Activated T-helper 17 cell treated with anti-CD3 and anti-CD28 coated beads, Interleukin-2, amount 50 U/mL, for 72 hours (primary cell): ENCODE measurements at regions not wholly inside any gene's neighbourhood (a gene's known extent, or its start where the extent isn't known, plus 50 kb on each side); places are given as distances from the start of the nearest gene placed in this dataset.
"Not testable (repeated sequence)": the region's sequence is repeated elsewhere in the genome, so short reads cannot be mapped to it uniquely, and the experiment has no call there.

Source experiments
- ATAC-seq: fragments of 150-1000 bp; cut with Tn5 transposase; replicated peaks from 2 replicates; pipeline ENCODE4 v1.10.0; 2021; ENCODE audit warnings: mild to moderate bottlenecking, moderate library complexity
- H3K27ac Mint-ChIP-seq: one replicate; pipeline ENCODE4 v1.8.0; 2022; ENCODE audit warnings: mixed read lengths
- H3K27me3 Mint-ChIP-seq: one replicate; pipeline ENCODE4 v1.8.0; 2022; ENCODE audit warnings: mixed read lengths
- H3K36me3 Mint-ChIP-seq: one replicate; pipeline ENCODE4 v1.8.0; 2022; ENCODE audit warnings: low read depth, mild to moderate bottlenecking, mixed read lengths
- H3K4me1 Mint-ChIP-seq: one replicate; pipeline ENCODE4 v1.8.0; 2022; ENCODE audit warnings: mixed read lengths
- H3K4me3 Mint-ChIP-seq: one replicate; pipeline ENCODE4 v1.8.0; 2022; ENCODE audit warnings: mild to moderate bottlenecking, mixed read lengths
- H3K9me3 Mint-ChIP-seq: one replicate; pipeline ENCODE4 v1.8.0; 2022; ENCODE audit warnings: mixed read lengths

DNA sequence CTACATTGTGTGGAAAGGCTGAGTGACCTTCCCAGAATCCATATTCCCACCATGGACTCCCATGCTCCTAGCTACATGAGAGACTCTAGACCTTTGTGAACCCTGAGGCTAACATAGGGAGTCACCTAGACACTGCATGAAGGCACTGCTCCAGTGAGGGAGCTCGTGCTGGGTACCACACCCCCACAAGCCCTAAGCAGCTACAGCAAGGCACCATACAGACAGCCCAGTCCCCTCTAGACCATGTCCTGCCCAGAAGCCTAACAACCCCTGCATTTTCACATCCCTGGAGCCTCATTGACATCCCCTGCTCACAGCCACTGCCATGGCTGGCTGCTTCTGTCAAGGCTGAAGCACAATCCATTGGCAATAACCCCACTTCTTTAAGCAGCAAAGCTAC is 176.5 kb upstream of the CTNND2 start:
- Mint-ChIP-seq H3K36me3 (no peaks in the 10 kb centered on the region), H3K4me3 (no peak overlapping the region), H3K9me3 (peaks cover 4% of the 10 kb centered on the region), H3K27me3 (no peaks in the 10 kb centered on the region), H3K4me1 (no peaks in the 10 kb centered on the region), H3K27ac (no peak overlapping the region)
- no peak for ATAC-seq

DNA sequence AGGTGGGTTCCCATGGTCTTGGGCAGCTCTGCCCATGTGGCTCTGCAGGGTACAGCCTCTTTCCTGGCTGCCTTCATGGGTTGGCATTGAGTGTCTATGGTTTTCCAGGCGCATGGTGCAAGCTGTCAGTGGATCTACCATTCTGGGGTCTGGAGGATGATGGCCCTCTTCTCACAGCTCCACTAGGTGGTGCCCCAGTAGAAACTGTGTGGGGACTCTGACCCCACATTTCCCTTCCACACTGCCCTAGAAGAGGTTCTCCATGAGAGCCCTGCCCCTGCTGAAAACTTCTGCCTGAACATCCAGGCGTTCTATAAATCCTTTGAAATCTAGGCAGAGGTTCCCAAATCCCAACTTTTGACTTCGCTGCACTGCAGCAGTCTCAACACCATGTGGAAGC is 174.0 kb upstream of the CTNND2 start:
- H3K27ac Mint-ChIP-seq, H3K4me1 Mint-ChIP-seq, H3K9me3 Mint-ChIP-seq, H3K4me3 Mint-ChIP-seq, ATAC-seq, H3K27me3 Mint-ChIP-seq, H3K36me3 Mint-ChIP-seq: not testable (repeated sequence)

DNA sequence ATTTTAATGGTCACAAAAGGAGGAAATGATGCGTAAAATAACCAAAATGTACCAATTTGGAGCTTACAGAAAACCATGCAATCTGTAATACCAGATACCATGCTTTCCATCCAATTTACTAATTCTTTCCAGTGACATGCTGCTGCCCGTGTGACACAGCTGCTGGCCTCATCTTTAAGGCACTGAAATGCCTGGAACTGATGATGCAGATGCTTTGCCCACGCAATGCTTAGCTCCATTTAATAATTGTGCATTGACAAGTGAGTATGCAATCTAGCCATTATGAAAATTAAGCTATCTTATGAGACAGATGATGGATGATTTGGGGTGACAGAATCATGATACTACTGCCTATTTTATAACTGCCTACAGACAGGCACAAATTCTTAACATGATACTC is 169.2 kb upstream of the CTNND2 start:
- no peak for ATAC-seq
- Mint-ChIP-seq H3K4me1 (no peaks in the 10 kb centered on the region), H3K9me3 (no peaks in the 10 kb centered on the region), H3K27me3 (no peaks in the 10 kb centered on the region), H3K4me3 (no peak overlapping the region), H3K27ac (no peak overlapping the region), H3K36me3 (no peaks in the 10 kb centered on the region)

DNA sequence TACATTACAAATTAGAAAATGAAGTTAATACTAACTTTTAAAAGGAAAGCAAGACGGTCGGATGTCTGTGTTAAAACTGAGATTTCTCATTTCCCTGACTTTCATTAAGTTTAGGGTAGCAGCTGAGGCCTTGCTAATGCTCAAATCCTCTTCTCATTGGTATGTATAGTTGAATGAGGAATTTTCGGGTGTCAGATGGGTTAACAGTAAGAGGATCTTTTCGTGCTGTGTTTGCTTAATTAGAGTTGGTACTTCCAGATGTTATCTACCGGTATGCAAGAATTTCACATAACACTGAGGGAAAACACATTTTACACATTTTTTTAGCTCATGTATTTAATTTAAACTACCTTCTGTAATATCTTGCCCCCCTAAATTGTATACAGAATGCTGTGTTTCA is 168.2 kb upstream of the CTNND2 start:
- peaks cover 9% of the 10 kb centered on the region for H3K9me3 Mint-ChIP-seq
- H3K4me1 Mint-ChIP-seq = no peaks in the 10 kb centered on the region
- no peak overlapping the region for H3K27ac Mint-ChIP-seq
- H3K27me3 Mint-ChIP-seq = no peaks in the 10 kb centered on the region
- H3K4me3 Mint-ChIP-seq = no peak overlapping the region
- no peaks in the 10 kb centered on the region for H3K36me3 Mint-ChIP-seq
- no peak for ATAC-seq

DNA sequence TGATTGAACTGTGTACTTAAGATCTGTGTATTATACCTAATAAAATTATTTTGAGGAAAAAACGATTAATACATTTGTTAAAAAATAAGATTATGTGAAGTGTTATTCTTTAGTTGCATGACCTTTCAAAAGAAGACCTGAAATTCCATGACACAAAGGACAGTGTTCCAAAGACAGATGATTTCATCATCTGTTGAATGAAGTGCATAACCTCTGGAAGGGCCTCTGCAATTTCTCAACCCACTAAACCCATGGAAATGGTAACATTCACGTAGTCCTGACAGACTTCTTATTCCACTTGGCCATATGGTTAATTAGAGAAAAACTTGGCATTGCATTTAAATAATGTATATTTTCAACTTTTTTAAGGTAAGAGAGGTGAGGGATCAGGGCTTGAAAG is 167.2 kb upstream of the CTNND2 start:
- Mint-ChIP-seq H3K9me3 (peaks cover 12% of the 10 kb centered on the region), H3K27me3 (no peaks in the 10 kb centered on the region), H3K4me1 (no peaks in the 10 kb centered on the region), H3K4me3 (no peak overlapping the region), H3K36me3 (no peaks in the 10 kb centered on the region), H3K27ac (no peak overlapping the region)
- ATAC-seq = no peak

DNA sequence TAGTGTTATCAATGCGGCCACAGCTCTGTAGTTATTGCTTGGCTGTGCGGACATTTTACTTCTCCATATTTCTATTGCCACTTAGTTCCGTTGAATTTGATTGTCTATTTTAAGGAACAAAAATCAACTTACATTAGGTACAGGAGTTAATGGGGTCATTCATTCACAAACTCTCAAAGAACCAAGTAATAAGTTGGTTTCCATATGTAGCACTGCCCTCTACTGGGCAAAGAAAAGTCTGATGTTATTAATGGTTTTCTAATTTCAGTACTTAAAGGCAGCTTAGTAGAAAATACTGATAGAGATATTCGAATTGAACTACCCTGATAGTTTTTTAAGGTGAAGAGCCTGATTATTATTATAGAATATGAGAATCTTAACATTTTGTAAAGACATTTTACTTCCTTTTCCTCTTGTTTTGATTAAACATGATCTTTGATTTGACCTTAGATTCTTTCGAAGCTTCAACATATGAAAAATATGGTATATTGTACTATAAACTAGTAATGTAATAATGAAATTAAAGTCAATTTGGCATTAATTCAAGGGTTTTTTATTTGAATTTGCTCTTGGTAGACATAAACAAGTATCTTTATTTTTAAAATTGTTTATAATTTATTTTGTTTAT is 119.5 kb upstream of the CTNND2 start:
- no peak for ATAC-seq
- no peaks in the 10 kb centered on the region for H3K4me1 Mint-ChIP-seq
- no peak overlapping the region for H3K4me3 Mint-ChIP-seq
- H3K27me3 Mint-ChIP-seq = no peaks in the 10 kb centered on the region
- no peaks in the 10 kb centered on the region for H3K36me3 Mint-ChIP-seq
- H3K9me3 Mint-ChIP-seq = peaks cover 6% of the 10 kb centered on the region
- H3K27ac Mint-ChIP-seq = no peak overlapping the region

DNA sequence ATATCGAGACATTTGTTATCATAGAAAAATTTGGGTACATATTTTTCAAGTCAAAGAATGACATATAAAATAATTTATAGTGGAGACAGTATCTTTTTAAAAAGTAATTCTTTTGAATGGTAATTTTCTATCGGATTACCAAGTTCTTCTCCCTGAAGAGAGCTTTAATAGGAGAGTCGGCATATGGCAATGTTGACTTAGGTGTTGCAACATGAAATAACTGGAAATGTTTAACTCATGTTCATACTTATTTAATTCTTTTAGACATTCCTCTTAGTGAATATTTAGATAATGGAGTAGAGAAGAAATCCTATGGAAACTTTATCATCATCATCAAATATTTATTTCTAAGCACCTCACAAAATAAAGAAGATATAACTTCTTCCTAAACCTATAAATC is 118.2 kb upstream of the CTNND2 start:
- no peak for ATAC-seq
- Mint-ChIP-seq H3K27ac (no peak overlapping the region), H3K36me3 (no peaks in the 10 kb centered on the region), H3K27me3 (no peaks in the 10 kb centered on the region), H3K4me3 (no peak overlapping the region), H3K9me3 (no peaks in the 10 kb centered on the region), H3K4me1 (no peaks in the 10 kb centered on the region)

DNA sequence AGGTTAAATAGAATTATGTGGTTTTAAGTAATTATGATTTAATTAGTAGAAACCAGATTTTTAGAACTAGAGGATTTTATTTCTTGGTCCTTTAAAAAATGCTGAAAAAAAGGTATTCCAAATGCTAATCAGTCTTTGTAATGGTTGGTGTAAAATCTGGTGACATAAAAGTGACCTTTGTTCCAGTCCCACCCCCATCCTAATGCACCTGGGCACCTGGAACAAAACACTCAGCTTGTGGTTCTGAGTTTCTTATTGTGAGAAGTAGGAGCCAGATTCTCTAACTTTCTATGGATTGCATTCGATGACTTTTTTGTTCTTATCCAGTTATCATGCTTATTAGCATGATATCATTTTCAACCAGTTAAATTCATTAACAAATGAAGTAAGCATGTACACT is 115.1 kb upstream of the CTNND2 start:
- H3K27ac Mint-ChIP-seq = no peak overlapping the region
- H3K36me3 Mint-ChIP-seq = no peaks in the 10 kb centered on the region
- no peaks in the 10 kb centered on the region for H3K4me1 Mint-ChIP-seq
- H3K9me3 Mint-ChIP-seq = no peaks in the 10 kb centered on the region
- H3K27me3 Mint-ChIP-seq = no peaks in the 10 kb centered on the region
- ATAC-seq = no peak
- H3K4me3 Mint-ChIP-seq = no peak overlapping the region

DNA sequence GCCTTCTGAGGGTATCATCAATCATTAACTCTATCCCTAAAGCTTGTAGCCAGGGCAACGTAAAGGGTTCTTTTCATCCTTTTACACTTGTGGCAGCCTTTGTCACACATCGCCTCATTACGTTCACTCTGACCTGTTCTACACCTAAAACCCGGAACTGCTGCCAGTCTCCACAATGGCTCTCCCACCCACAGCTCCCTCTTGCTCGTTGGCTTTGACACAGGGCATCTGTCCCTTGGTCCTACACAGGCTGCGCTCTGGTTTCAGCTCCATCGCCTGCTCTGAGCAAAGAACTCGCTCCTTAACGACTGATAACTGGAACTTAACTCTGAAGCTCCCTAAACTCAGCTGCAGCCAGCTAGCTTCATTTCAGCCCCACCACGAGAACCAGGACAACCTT is 112.8 kb upstream of the CTNND2 start:
- no peaks in the 10 kb centered on the region for H3K27me3 Mint-ChIP-seq
- peaks cover 4% of the 10 kb centered on the region for H3K9me3 Mint-ChIP-seq
- H3K36me3 Mint-ChIP-seq = no peaks in the 10 kb centered on the region
- no peak for ATAC-seq
- no peak overlapping the region for H3K27ac Mint-ChIP-seq
- H3K4me1 Mint-ChIP-seq = no peaks in the 10 kb centered on the region
- H3K4me3 Mint-ChIP-seq = no peak overlapping the region

DNA sequence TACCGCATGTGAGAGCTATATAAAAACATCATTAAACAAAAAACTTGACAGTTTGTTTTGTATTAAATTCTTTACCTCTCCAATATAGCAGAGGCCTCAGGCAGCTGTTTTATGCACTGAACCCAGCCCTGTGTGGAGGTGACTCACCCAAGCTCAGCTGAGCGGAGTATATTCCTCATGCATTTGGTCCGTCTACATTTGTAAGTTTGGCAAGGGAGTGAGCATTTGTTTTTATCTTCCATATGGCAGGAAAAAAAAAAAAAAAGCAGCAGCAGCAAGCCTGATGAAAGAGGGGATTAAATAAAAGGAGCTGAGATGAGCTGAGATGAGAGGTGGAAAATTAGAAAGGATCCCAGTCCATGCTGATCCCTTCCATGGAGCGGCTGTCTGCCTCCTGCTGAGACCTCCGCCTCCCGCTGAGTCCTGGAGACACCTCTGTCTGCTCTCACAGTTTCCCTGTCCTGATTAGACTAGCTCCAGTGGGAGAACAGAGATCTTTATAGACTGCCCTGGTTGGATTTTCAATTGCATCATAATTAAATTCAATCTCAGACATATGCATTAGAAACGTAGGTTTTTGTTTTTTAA is 112.0 kb upstream of the CTNND2 start:
- H3K27me3 Mint-ChIP-seq = no peaks in the 10 kb centered on the region
- ATAC-seq = no peak
- no peak overlapping the region for H3K27ac Mint-ChIP-seq
- H3K36me3 Mint-ChIP-seq = no peaks in the 10 kb centered on the region
- H3K4me3 Mint-ChIP-seq = no peak overlapping the region
- peaks cover 4% of the 10 kb centered on the region for H3K9me3 Mint-ChIP-seq
- no peaks in the 10 kb centered on the region for H3K4me1 Mint-ChIP-seq

DNA sequence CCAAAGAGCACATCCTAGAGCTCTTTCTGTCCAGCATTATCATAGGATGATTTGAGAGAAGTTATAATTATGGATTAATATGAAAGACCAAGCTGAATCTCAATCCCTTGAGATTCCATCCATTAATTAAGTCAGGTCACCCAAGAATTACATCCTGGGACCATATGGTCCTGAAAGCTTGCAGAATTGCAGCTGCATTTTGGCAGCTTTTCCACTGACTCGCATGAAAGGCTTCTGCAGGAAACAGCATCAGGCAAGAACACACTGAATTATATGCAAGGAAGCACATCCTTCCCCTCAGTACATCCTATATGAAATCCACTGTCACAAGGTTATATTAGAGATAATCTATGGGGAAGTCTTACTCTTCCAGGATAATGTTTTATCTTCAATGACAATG is 109.1 kb upstream of the CTNND2 start:
- Mint-ChIP-seq H3K4me1 (no peaks in the 10 kb centered on the region), H3K27ac (no peak overlapping the region), H3K9me3 (peaks cover 10% of the 10 kb centered on the region), H3K36me3 (no peaks in the 10 kb centered on the region), H3K4me3 (no peak overlapping the region), H3K27me3 (no peaks in the 10 kb centered on the region)
- no peak for ATAC-seq

DNA sequence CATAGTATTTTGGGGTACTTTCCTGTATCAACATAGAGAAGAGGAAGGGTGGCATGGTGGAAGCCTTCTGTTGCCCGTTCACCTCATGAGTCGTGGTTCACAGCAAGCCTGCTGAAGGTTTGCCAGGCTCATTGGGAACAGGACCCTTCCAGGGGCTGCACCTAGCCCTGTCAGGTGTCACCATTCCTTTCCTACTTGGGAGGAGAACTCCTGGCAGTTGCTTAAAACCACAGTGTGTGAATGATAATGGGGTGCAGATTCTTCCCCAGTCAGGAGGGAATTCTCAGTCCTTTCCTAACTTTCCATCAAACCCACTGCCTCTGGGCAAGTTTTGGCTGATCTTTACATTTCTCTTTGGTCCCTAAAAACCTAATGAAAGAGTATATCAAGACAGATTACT is 99.4 kb upstream of the CTNND2 start:
- no peak overlapping the region for H3K4me3 Mint-ChIP-seq
- H3K9me3 Mint-ChIP-seq = peaks cover 3% of the 10 kb centered on the region
- H3K27ac Mint-ChIP-seq = no peak overlapping the region
- no peaks in the 10 kb centered on the region for H3K4me1 Mint-ChIP-seq
- H3K36me3 Mint-ChIP-seq = no peaks in the 10 kb centered on the region
- ATAC-seq = no peak
- no peaks in the 10 kb centered on the region for H3K27me3 Mint-ChIP-seq

DNA sequence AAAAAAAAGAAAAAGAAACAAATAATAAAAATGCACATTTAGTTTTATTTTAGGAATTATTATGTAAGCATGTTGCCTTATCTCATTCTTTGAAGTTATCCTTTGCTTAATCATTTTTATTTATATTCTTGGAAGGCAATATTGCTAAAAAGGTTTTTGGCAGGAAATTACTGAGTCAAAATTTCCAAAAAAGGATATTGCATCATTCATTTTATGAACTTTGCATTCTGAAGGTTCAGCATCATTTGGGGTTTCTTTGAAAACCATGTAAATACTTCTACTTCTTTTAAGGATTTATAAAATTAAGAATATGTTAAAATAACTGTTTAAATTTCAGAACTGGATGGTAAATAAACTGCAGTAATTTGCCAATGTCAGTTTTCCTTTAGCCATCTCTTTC is 94.2 kb upstream of the CTNND2 start:
- H3K4me1 Mint-ChIP-seq = no peaks in the 10 kb centered on the region
- no peaks in the 10 kb centered on the region for H3K27me3 Mint-ChIP-seq
- no peak overlapping the region for H3K4me3 Mint-ChIP-seq
- no peak for ATAC-seq
- no peaks in the 10 kb centered on the region for H3K36me3 Mint-ChIP-seq
- no peak overlapping the region for H3K27ac Mint-ChIP-seq
- peaks cover 14% of the 10 kb centered on the region for H3K9me3 Mint-ChIP-seq

DNA sequence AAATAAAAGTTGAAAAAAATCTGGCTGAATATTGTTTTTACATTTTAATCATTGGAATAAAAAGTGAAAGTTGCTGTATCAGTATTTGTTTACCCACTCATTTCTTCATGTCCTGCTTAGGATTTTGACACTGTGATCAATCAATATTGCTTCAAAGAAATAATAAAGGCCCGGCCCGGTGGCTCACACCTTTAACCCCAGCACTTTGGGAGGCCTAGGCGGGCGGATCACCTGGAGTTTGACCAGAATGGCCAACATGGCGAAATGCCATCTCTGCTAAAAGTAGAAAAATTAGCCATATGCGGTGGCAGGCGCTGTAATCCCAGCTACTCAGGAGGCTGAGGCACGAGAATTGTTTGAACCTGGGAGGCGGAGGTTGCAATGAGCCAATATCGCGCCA is 93.7 kb upstream of the CTNND2 start:
- ATAC-seq = no peak
- no peak overlapping the region for H3K27ac Mint-ChIP-seq
- H3K27me3 Mint-ChIP-seq = no peaks in the 10 kb centered on the region
- no peak overlapping the region for H3K4me3 Mint-ChIP-seq
- peaks cover 14% of the 10 kb centered on the region for H3K9me3 Mint-ChIP-seq
- H3K36me3 Mint-ChIP-seq = no peaks in the 10 kb centered on the region
- H3K4me1 Mint-ChIP-seq = no peaks in the 10 kb centered on the region

DNA sequence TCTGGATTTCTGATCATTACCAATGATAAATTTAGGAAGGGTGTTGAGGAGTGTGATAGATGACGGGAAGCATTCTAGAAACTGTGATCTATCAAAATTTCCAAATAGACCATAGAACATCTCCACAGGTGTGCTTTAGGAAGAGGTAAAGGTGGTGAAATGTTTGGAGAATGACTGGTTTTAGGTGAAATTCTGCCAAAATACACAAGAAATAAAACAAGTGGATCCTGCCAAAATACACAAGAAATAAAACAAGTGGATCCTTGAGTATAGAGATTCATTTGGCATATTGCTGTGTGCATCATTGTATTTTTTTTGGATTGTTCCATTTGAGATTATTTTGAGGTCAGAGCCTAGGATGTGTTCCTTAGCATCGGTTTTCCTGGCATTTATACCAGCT is 88.3 kb upstream of the CTNND2 start:
- peaks cover 17% of the 10 kb centered on the region for H3K9me3 Mint-ChIP-seq
- no peaks in the 10 kb centered on the region for H3K4me1 Mint-ChIP-seq
- no peak overlapping the region for H3K4me3 Mint-ChIP-seq
- no peak for ATAC-seq
- H3K27ac Mint-ChIP-seq = no peak overlapping the region
- no peaks in the 10 kb centered on the region for H3K27me3 Mint-ChIP-seq
- no peaks in the 10 kb centered on the region for H3K36me3 Mint-ChIP-seq

DNA sequence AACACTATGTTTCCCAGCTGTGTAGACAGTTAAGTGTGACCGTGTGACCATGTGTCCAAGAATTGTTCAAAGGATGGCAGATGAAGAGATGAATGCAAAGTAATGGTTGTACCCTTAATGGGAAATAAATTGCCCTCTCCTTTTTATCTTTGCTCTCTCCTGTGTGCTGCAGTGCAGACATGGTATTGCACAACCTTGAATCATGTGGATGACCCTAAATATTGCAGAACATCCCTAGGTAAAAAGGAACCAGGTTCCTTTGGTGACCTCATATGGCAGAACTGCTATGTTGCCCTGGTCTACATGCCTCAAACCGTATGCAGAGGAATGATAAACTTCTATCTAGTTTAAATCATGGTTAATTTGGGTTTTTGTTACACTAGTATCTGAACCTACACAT is 81.7 kb upstream of the CTNND2 start:
- H3K9me3 Mint-ChIP-seq = peaks cover 13% of the 10 kb centered on the region
- H3K4me1 Mint-ChIP-seq = no peaks in the 10 kb centered on the region
- no peak for ATAC-seq
- no peak overlapping the region for H3K27ac Mint-ChIP-seq
- H3K27me3 Mint-ChIP-seq = no peaks in the 10 kb centered on the region
- H3K36me3 Mint-ChIP-seq = no peaks in the 10 kb centered on the region
- H3K4me3 Mint-ChIP-seq = no peak overlapping the region
